GM18951 (cell line): ENCODE measurements at regions not wholly inside any gene's neighbourhood (a gene's known extent, or its start where the extent isn't known, plus 50 kb on each side); places are given as distances from the start of the nearest gene placed in this dataset.

ENCODE experiments used
- POLR2A ChIP-seq: IDR thresholded peaks from 4 replicates; pipeline ENCODE4 v1.6.1; 2011; ENCODE audit warnings: mild to moderate bottlenecking; ENCODE audit not compliant: insufficient read length, insufficient read depth; ENCODE audit errors: extremely low read depth
- in situ Hi-C: fragments of 300-500 bp; cut with MboI; formaldehyde crosslinking; loops from one replicate; pipeline ENCODE4 v1.12.0; 2022; ENCODE audit warnings: low sequenced_read_pairs, mixed read lengths, inconsistent platforms; ENCODE audit not compliant: unreplicated experiment

DNA sequence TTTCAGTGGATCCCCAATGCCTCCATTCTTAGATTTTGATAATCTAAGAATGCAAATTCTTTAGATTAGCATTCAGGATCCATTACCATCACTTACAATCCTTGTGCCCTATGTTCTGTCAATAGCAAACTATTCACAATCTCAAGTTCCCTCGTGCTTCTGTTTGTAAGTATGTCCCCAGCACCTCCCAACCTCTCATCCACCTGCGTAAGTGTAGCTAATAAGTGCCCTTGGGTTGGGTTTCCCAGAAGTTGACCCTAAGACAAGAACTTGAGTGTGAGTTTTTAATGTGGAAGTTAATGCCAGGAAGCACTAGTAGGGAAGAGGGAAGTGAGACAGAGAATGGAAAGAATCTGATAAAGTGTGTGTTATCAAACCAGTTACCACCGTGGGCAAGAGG lies 72.6 kb upstream of the PAK5 start:
- in situ Hi-C loops = loop anchor here (25.0 kb wide), 1 partner anchor 499 kb away; no protein-coding TSS in a partner anchor
- TF ChIP-seq POLR2A = no peak

DNA sequence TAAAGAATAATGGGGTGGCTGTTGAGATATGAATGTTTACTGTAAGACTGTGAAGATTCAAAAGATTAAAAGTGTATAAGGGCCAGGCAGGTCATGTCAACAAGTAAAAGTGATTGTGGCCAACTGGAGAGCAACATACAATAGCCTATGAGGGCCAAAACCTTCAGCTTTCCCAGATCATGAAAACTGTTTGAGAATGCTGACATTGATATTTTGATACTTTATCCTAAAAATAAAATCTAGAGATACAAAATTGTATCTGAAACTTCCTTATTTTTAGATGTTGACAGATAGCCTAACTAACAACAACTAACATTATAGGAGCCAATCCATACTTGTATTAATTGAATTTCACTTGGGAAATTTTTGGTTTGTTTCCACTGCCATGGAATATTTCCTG lies 70.3 kb upstream of the PAK5 start:
- in situ Hi-C loops = loop anchor here (25.0 kb wide), 1 partner anchor 497 kb away; no protein-coding TSS in a partner anchor
- TF ChIP-seq POLR2A = no peak

DNA sequence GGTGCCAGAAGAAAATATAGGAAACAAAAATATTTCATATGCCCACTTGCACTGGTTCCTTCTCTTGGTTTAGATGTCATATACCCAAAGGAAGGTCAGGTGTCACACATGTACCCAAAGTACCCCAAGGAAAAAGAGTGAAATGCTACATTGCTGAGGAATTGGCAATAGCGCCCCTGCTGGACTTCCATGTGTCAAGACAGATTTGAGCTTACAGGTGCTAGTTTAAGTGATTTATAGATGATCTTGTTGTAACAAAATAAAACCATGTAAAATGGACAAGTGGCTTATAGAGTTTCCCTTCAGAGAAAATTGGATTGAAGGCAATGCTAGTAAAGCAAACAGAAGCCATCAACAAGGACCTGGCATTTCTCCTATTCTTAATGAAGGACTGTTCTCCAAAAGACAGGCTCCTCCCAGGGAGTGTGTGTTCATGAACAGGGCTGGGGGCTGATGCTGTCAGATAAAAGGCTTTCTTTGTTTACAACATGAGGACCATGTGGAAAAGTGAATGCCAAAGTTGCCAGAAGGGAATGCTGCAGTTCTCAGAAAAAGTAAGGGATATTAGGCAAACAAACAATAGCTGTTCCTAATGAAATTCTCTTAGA lies 64.3 kb upstream of the PAK5 start:
- no peak for TF ChIP-seq POLR2A
- in situ Hi-C loops = loop anchor here (25.0 kb wide), 1 partner anchor 491 kb away; no protein-coding TSS in a partner anchor

DNA sequence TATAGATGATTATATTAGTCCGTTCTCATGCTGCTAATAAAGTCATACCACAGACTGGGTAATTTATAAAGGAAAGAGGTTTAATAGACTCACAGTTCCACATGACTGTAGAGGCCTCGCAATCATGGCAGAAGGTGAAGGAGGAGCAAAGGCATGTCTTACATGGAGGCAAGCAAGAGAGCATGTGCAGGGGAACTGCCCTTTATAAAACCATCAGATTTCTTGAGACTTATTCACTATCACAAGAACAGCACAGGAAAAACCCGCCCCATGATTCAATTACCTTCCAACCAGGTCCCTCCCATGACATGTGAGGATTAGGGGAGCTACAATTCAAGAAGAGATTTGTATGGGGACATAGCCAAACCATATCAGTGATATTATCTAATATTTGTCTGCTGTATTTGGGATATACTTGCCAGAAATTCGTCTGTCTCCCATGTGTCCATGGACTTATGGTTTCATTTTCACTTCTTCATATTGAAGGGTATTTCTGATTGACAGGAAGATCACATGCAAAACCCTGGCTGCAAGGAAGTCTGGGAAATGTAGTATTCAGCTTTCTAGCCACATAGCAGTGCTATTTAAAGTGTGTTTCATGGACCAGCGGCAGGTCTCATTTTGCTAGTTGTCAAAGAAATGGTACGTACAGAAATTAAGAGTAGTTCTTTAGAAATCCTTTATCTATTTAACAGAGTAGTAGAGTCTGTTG lies 50.5 kb upstream of the PAK5 start:
- in situ Hi-C loops = no loop called here
- no peak for TF ChIP-seq POLR2A
